ENCODE measurements at regions not wholly inside any gene's neighbourhood (a gene's known extent, or its start where the extent isn't known, plus 50 kb on each side); places are given as distances from the start of the nearest gene placed in this dataset.

- TF ChIP-seq CTCF (IDR thresholded peaks at IDR 0.05; ENCODE audit: insufficient read depth, low read depth, low read length) = no peak
- TF ChIP-seq EZH2 (IDR thresholded peaks at IDR 0.05; ENCODE audit: insufficient read depth, low read length) = no peak
Observed at GRCh38 chr9:91488341-91488740, 64.7 kb upstream of the NFIL3 start.
